Stomach (tissue), 8 donors: ENCODE measurements at regions not wholly inside any gene's neighbourhood (a gene's known extent, or its start where the extent isn't known, plus 50 kb on each side); places are given as distances from the start of the nearest gene placed in this dataset.

ENCODE experiments used
- DNase-seq, 2 donors: peaks; one replicate each; pipeline versions ENCODE4 v3.0.0 to v3.0.0-alpha.2; 2013 to 2019
- H3K27ac ChIP-seq, 5 donors: fragments of 200-600 bp in 4 of 5; sonication (generic) in 4 of 5; one replicate each; pipeline ENCODE4 v1.5.1; 2013 to 2019; ENCODE audit warnings: mild to moderate bottlenecking in 1 of 5, moderate library complexity in 1 of 5
- H3K27me3 ChIP-seq, 3 donors: fragments of 200-600 bp; sonication (generic); one replicate each; pipeline ENCODE4 v1.5.1; 2017 to 2019; ENCODE audit warnings: mixed run types in 1 of 3
- H3K36me3 ChIP-seq, 4 donors: fragments of 200-600 bp; sonication (generic); 1 replicate in 3 of 4; 2 replicates in 1 of 4; pipeline ENCODE4 v1.5.1; 2016 to 2019
- H3K4me1 ChIP-seq, 4 donors: fragments of 200-600 bp; sonication (generic); one replicate each; pipeline ENCODE4 v1.5.1; 2016 to 2019
- H3K4me3 ChIP-seq, 4 donors: fragments of 200-600 bp; sonication (generic) in 3 of 4; one replicate each; pipeline ENCODE4 v1.5.1; 2016 to 2019; ENCODE audit warnings: mild to moderate bottlenecking in 1 of 4
- H3K9me3 ChIP-seq, 4 donors: fragments of 200-600 bp; sonication (generic); one replicate each; pipeline ENCODE4 v1.5.1; 2016 to 2019
- EP300 ChIP-seq: sonication (generic); formaldehyde crosslinking; IDR thresholded peaks from one replicate; pipeline ENCODE4 v1.6.1; 2017; ENCODE audit warnings: antibody characterized with exemption
- POLR2A ChIP-seq, 4 donors: fragments of 450-650 bp; IDR thresholded peaks; one replicate each; pipeline ENCODE4 v1.6.1; 2016; ENCODE audit warnings: antibody characterized with exemption in 4 of 4, control low read depth in 2 of 4, mild to moderate bottlenecking in 1 of 4, moderate library complexity in 1 of 4
- POLR2AphosphoS5 ChIP-seq, 3 donors: sonication (generic); formaldehyde crosslinking; IDR thresholded peaks; one replicate each; pipeline ENCODE4 v1.6.1; 2016; ENCODE audit warnings: antibody characterized with exemption in 3 of 3
- WGBS, 5 donors: extraction: QIAGEN DNeasy Blood & Tissue Kit in 3 of 5; methylation state at CpG; one replicate each; pipeline versions ENCODE4 v1.1.5 to v1.1.7; 2013 to 2018; 5-methylcytosine and 5-hydroxymethylcytosine counted together
- intact Hi-C: fragments of 100-400 bp; cut with DNase I; formaldehyde crosslinking; loops from one replicate; pipeline ENCODE4 v1.15.1; 2023; ENCODE audit warnings: low total_unique reads
- TF ChIP-seq, protein P1 (sequence below), 7 experiments: fragments of 450-650 bp in 4 of 7; fragments of 200-600 bp in 3 of 7; sonication (generic) in 3 of 7; IDR thresholded peaks; one replicate each; pipeline ENCODE4 v1.5.1; 2016 to 2019; ENCODE audit warnings: antibody characterized with exemption in 7 of 7, control low read depth in 2 of 7, mild to moderate bottlenecking in 1 of 7
- donor health status: healthy with polysubstance abuse.
- donor health status: Bipolar disorder and iron deficiency.
- donor health status: healthy.

DNA sequence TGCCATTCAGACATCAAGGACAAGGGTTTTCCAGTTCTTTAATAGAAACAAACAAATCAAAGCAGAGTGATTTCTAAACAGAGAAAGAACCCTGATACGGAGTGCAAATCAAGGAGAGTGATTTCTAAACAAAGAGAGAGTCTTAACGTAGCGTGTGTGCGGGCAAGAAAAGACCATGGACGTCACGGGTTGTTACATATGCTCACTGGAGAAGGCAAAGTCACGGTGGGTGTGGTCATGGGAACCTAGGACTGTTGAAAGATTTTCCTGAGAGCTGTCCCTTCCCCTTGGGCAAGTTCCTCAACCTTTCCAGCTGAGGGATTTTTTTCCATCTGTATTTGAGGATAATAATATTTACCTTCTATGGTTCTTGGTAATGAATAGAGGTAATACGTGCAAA, 95.0 kb upstream of the SLC34A2 start:
- no peak overlapping the region for H3K4me3 ChIP-seq
- intact Hi-C loops: no loop called here
- 14 to 44% (median 32%) methylated on average over 8 of the region's 8 CpGs for WGBS, 5 donors

DNA sequence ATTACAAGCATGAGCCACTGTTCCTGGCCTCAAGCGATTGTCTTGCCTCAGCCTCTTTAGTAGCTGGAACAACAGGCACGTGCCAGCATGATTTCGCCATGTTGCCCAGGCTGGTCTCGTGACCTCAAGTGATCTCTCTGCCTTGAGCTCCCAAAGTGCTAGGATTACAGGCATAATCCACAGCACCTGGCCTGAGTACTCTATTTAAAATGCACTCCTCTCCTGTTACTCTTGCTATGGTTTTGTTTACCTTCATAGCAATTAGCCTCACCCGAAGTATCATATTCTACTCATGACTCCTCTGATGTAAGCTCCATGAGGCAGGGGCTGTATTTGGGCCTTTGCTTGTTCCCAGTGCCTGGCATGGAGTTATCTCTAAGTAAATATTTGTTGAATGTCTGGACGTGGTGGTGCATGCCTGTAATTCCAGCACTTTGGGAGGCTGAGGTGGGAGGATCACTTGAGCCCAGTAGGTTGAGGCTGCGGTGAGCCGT, 92.5 kb upstream of the SLC34A2 start:
- intact Hi-C loops: no loop called here
- no peaks in the 10 kb centered on the region for H3K27me3 ChIP-seq
- no peak for TF ChIP-seq EP300
- no peak for TF ChIP-seq POLR2AphosphoS5 (IDR thresholded peaks at IDR 0.05)
- no peak for TF ChIP-seq POLR2A (IDR thresholded peaks at IDR 0.05)
- TF ChIP-seq, protein P1, sequence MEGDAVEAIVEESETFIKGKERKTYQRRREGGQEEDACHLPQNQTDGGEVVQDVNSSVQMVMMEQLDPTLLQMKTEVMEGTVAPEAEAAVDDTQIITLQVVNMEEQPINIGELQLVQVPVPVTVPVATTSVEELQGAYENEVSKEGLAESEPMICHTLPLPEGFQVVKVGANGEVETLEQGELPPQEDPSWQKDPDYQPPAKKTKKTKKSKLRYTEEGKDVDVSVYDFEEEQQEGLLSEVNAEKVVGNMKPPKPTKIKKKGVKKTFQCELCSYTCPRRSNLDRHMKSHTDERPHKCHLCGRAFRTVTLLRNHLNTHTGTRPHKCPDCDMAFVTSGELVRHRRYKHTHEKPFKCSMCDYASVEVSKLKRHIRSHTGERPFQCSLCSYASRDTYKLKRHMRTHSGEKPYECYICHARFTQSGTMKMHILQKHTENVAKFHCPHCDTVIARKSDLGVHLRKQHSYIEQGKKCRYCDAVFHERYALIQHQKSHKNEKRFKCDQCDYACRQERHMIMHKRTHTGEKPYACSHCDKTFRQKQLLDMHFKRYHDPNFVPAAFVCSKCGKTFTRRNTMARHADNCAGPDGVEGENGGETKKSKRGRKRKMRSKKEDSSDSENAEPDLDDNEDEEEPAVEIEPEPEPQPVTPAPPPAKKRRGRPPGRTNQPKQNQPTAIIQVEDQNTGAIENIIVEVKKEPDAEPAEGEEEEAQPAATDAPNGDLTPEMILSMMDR (IDR thresholded peaks at IDR 0.05): no peak
- no peaks in the 10 kb centered on the region for H3K9me3 ChIP-seq
- no peaks in the 10 kb centered on the region for H3K36me3 ChIP-seq
- no peak for DNase-seq
- no peak overlapping the region for H3K27ac ChIP-seq
- H3K4me1 ChIP-seq: no peaks in the 10 kb centered on the region
- no peak overlapping the region for H3K4me3 ChIP-seq
- WGBS, 5 donors: 56 to 63% (median 58%) methylated on average over 8 of the region's 8 CpGs

More for the DNA sequence above, 95.0 kb upstream of the SLC34A2 start:
- no peaks in the 10 kb centered on the region for H3K9me3 ChIP-seq
- no peaks in the 10 kb centered on the region for H3K4me1 ChIP-seq
- TF ChIP-seq POLR2AphosphoS5 (IDR thresholded peaks at IDR 0.05): peak in 1 of 3 donors; percentile 38
- TF ChIP-seq EP300: no peak
- TF ChIP-seq POLR2A (IDR thresholded peaks at IDR 0.05): no peak
- DNase-seq: peak; percentile 28 to 46
- H3K27ac ChIP-seq: peak overlapping the region in 2 of 5 donors; percentile 2 to 38
- peaks cover 0 to 4% (median 0%) of the 10 kb centered on the region in 3 donors for H3K27me3 ChIP-seq
- H3K36me3 ChIP-seq: no peaks in the 10 kb centered on the region

DNA sequence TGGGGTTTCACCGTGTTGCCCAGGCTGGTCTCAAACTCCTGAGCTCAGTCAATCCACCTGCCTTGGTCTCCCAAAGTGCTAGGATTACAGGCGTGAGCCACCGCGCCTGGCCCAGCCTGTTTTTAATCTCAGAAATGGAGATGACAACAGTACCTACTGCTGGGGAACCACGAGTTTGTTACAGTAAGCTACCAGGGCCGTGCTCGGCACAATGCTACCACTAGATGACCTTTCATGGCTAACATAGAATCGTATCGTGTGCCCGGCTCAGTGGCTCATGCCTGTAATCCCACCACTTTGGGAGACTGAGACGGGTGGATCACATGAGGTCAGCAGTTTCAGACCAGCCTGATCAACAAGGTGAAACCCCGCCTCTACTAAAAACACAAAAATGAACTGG, 90.8 kb upstream of the SLC34A2 start:
- H3K36me3 ChIP-seq: no peaks in the 10 kb centered on the region
- intact Hi-C loops: no loop called here
- 89 to 93% (median 92%) methylated on average over 12 of the region's 12 CpGs for WGBS, 5 donors
- no peak overlapping the region for H3K4me3 ChIP-seq
- no peaks in the 10 kb centered on the region for H3K9me3 ChIP-seq
- H3K27me3 ChIP-seq: no peaks in the 10 kb centered on the region
- DNase-seq: no peak
- TF ChIP-seq, protein P1 (IDR thresholded peaks at IDR 0.05): no peak
- no peak for TF ChIP-seq POLR2A (IDR thresholded peaks at IDR 0.05)
- no peak for TF ChIP-seq POLR2AphosphoS5 (IDR thresholded peaks at IDR 0.05)
- TF ChIP-seq EP300: no peak
- no peak overlapping the region for H3K27ac ChIP-seq
- peaks cover 0 to 7% (median 4%) of the 10 kb centered on the region in 4 donors for H3K4me1 ChIP-seq

DNA sequence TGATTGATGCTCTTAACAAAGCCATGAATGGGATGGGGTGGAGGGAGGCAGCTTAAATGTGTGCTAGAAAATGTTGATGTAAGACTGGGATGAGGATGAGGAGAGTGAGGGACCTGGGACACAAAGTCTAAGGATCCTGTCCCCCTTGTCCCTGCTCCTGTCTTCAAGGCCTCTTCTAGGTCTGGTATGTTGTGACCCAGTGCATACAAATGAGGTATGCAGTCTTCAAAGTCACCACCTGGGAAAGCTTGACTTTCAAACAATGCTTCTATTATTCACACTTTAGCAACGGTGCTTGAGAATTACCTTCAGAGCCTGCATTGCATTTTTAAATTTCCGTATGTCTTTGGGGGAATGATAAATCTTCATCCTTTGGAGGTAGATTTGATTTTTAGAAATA, 88.4 kb upstream of the SLC34A2 start:
- Histone ChIP-seq H3K36me3 (no peaks in the 10 kb centered on the region), H3K4me1 (peaks cover 0 to 9% (median 5%) of the 10 kb centered on the region in 4 donors), H3K9me3 (no peaks in the 10 kb centered on the region), H3K27me3 (no peaks in the 10 kb centered on the region), H3K27ac (peak overlapping the region in 1 of 5 donors; percentile 74), H3K4me3 (no peak overlapping the region)
- 38 to 48% (median 44%) methylated on average over 2 of the region's 2 CpGs for WGBS, 5 donors
- intact Hi-C loops: no loop called here
- DNase-seq: no peak
- TF ChIP-seq POLR2AphosphoS5 (IDR thresholded peaks at IDR 0.05): no peak
- no peak for TF ChIP-seq POLR2A (IDR thresholded peaks at IDR 0.05)
- no peak for TF ChIP-seq EP300
- TF ChIP-seq, protein P1 (IDR thresholded peaks at IDR 0.05): no peak

DNA sequence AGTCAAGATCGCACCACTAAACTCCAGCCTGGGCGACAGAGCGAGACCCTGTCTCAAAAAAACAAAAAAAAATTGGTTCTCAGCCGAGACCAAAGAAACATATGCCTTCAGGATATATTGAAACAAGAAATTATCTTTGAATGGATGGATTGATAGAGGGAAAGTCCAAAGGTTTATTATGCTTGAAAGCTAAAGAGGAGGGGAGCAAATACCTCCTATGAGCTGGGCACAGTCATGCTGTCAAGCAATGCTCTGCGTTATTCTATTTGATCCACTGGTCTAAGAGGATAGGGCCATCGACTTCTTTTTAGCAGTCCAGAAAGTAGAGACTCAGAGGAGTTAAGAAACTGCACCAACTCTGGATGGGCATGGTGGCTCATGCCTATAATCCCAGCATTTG, 85.9 kb upstream of the SLC34A2 start:
- no peak for DNase-seq
- no peaks in the 10 kb centered on the region for H3K27me3 ChIP-seq
- H3K4me3 ChIP-seq: no peak overlapping the region
- no peak for TF ChIP-seq POLR2AphosphoS5 (IDR thresholded peaks at IDR 0.05)
- TF ChIP-seq, protein P1 (IDR thresholded peaks at IDR 0.05): no peak
- TF ChIP-seq POLR2A (IDR thresholded peaks at IDR 0.05): no peak
- TF ChIP-seq EP300: no peak
- no peaks in the 10 kb centered on the region for H3K9me3 ChIP-seq
- 47 to 77% (median 61%) methylated on average over 6 of the region's 6 CpGs for WGBS, 5 donors
- H3K4me1 ChIP-seq: peaks cover 0 to 9% (median 5%) of the 10 kb centered on the region in 4 donors
- intact Hi-C loops: no loop called here
- H3K36me3 ChIP-seq: no peaks in the 10 kb centered on the region
- H3K27ac ChIP-seq: peak overlapping the region in 2 of 5 donors; percentile 5 to 46
